ENCODE measurements at regions not wholly inside any gene's neighbourhood (a gene's known extent, or its start where the extent isn't known, plus 50 kb on each side); places are given as distances from the start of the nearest gene placed in this dataset.
A peak's percentile ranks its signal among the peaks of the same experiment; 100 is the strongest.
"Not testable (repeated sequence)": the region's sequence is repeated elsewhere in the genome, so short reads cannot be mapped to it uniquely, and the experiment has no call there.

- no peak for DNase-seq
Observed at GRCh38 chr9:42378418-42378815, 195.0 kb downstream of the SPATA31A6 start.

GRCh38 chr9:42379602-42380001 lies 196.1 kb downstream of the SPATA31A6 start:
- not testable (repeated sequence) for DNase-seq

DNA sequence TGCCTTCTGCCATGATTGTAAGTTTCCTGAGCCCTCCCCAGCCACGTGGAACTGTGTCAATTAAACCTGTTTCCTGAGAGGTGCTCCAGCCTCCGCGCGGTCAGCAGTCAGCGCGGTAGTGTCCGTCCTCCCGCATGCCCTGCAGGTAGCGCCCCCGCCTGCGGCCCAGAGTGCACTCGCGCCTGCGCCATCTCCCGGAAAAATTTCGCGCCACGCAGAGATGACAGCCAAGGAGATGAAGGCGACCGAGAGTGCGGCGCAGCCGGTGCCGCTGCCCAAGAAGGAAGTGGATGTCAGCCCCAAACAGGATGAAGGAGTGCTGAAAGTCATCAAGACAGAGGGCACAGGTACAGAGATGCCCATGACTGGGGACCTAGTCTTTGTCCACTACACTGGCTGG lies 201.1 kb downstream of the SPATA31A6 start:
- not testable (repeated sequence) for DNase-seq

GRCh38 chr9:42385574-42386120 lies 202.2 kb downstream of the SPATA31A6 start:
- DNase-seq, result not testable (repeated sequence)

DNA sequence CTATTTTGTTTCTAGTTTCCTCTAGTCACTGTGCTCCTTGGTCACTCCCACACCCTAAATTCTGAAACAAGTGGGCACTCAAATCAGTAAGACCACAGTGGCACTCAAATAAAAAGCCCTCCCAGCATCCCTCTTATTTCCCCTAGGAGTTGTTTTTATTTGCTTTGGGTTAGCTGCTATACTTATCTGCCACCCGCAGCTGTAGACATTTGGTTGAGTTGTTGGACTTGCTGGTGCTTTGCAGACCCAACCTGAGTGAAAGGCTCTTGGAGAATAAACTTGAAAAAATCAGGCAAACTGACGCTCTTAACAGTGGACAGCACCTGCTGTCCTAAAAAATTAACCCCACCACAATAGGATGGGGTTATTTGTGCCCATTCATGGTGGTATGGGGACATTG lies 203.0 kb downstream of the SPATA31A6 start:
- no peak for DNase-seq

DNA sequence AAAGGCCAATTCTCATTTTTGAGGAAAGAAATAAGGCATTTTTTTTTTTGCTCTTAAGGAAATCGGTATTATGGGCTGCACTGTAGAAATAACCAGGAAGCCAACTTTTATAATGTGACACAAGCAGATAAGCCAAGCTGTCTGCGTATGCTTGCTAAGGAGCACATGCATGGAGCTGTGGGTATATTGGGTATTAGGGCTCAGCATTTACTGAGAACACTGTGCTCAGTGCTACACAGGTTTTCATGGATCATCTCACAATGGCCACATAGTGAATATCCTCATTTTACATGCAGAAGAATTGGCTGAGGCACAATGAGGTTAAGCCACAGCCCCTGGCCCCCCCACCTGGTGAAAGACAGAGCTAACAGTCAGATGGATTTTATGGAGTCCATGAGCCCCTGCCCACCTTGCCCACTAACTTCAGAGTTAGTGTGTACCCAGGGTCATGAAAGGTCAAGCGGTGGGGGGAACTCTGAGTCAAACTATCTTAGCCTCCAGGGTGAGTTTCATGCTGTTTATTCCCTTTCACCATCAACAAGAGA lies 204.8 kb downstream of the SPATA31A6 start:
- DNase-seq, result no peak

- no peak for DNase-seq
Observed at GRCh38 chr9:42388846-42389245, 205.4 kb downstream of the SPATA31A6 start.

GRCh38 chr9:42392773-42393455 lies 209.5 kb downstream of the SPATA31A6 start:
- not testable (repeated sequence) for DNase-seq

- no peak for DNase-seq
Observed at GRCh38 chr9:42396318-42396717, 212.9 kb downstream of the SPATA31A6 start.

GRCh38 chr9:42397336-42397735 lies 213.9 kb downstream of the SPATA31A6 start:
- DNase-seq, result peak in 1 of 2 experiments; percentile 29

- not testable (repeated sequence) for DNase-seq
Observed at GRCh38 chr9:42402919-42403318, 219.5 kb downstream of the SPATA31A6 start.

- not testable (repeated sequence) for DNase-seq
Observed at GRCh38 chr9:42409581-42409980, 226.1 kb downstream of the SPATA31A6 start.

DNA sequence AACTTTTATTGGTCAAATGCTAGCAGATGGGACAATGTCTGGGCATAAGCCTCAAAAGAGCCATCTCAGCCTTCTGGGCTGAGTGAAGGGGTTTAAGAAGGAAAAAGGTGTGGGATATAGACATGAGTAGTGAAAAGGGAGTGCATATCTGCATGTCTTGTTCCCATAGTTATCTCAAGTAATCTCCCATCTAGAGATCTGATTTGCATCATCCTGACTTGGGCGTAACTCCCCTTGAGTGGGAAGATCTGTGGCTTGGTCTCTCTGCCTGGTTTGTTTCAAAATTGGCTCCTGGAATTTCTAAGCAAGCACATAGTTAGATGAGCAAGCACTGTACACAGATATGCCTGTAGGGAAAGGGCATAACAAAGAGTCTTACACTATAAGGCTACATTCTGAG lies 228.9 kb downstream of the SPATA31A6 start:
- not testable (repeated sequence) for DNase-seq

GRCh38 chr9:42414865-42415264 lies 231.4 kb downstream of the SPATA31A6 start:
- DNase-seq, result not testable (repeated sequence)

- DNase-seq, result not testable (repeated sequence)
Observed at GRCh38 chr9:42419652-42420051, 236.2 kb downstream of the SPATA31A6 start.

DNA sequence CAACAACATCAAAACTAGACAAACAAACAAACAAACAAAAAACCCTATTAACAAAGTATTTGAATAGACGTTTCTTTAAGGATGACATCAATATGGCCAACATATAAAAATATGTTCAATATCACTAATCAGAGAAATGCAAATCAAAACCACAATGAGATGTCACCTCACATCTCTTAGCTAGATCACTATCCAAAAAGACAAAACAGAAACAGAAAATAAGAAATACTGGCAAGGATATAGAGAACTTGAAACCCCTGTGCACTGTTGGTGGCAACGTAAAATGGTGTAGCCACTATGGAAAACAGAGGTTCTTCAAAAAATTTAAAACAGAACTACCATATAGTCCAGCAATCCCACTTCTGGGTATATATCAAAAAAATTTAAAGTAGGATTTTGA lies 236.9 kb downstream of the SPATA31A6 start:
- DNase-seq, result not testable (repeated sequence)

- DNase-seq, result not testable (repeated sequence)
Observed at GRCh38 chr9:42421630-42422029, 238.2 kb downstream of the SPATA31A6 start.

DNA sequence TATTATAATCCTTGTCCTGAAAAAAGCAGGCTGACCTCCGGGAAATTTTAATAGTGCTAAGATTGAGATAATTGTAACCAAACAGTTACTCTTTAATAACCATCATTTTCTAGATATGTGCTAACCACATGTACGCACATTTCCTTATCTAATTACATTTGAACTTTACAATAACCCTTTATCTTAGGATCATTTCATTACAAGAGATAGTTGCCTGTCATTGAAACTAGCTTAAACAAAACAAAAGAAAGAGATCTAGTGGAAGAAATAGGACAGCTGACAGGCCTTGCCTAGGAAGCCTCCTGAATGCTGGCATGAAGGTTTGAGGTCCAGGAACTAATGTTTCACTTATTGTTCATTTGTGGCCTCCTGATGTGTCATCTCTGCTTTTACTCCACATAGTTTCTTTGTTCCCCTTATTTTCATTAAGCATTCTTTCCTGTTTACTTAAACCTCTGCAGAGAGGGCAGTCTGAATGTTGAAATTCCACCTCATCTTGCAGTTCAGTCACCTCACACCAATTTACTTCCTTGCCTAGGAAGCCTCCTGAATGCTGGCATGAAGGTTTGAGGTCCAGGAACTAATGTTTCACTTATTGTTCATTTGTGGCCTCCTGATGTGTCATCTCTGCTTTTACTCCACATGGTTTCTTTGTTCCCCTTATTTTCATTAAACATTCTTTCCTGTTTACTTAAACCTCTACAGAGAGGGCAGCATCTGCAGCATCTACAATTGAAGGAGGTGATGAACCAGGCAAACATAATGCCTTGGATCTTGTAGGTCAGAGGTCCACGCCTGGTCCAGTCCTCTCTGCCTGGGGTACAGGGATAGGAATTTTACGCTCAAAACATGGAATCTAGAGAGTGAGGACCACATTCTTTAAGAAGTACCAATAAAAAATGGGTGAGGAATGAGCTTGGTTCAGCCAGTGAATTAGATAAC lies 247.5 kb downstream of the SPATA31A6 start:
- not testable (repeated sequence) for DNase-seq

GRCh38 chr9:42431616-42432010 lies 248.2 kb downstream of the SPATA31A6 start:
- DNase-seq, result not testable (repeated sequence)

- DNase-seq, result not testable (repeated sequence)
Observed at GRCh38 chr9:42434844-42435714, 251.6 kb downstream of the SPATA31A6 start.

DNA sequence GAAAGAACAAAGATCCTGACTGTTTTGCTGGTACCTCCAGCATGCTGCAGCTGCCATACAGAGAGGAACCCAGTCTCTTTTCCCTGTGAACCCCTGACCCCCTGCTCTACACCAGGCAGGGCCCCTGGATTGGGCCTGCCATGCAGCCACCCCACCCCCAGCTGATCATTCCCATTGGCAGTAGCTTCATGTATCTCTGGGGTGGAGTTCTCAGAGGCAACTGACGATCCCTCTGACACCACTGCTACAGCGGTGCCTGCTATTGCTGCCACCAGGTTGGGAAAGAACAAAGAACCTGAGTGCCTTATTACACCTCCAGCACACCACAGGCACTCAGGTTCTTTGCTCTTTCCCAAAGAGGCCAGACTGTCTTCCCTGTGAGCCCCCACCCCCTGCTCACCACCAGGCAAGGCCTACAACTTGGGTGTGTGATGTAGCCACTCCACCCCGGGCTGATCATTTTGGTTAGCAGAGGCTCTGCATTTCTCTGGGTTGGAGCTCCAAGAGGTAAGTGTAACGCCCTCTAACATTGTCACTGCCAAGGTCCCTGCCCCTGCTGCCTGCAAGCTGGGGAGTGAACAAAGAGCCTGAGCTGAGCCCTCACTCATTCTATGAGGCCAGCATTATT lies 252.4 kb downstream of the SPATA31A6 start:
- DNase-seq, result not testable (repeated sequence)
